Activated naive CD8-positive, alpha-beta T cell treated with anti-CD3 and anti-CD28 coated beads, Interleukin-2, amount 50 U/mL, for 24 hours (primary cell): ENCODE measurements at regions not wholly inside any gene's neighbourhood (a gene's known extent, or its start where the extent isn't known, plus 50 kb on each side); places are given as distances from the start of the nearest gene placed in this dataset.

ENCODE experiments used
- ATAC-seq: fragments of 150-1000 bp; cut with Tn5 transposase; one replicate; pipeline ENCODE4 v1.10.0; 2021
- DNase-seq: peaks from one replicate; pipeline ENCODE4 v3.0.0; 2021
- H3K27ac Mint-ChIP-seq: one replicate; pipeline ENCODE4 v1.8.0; 2021; ENCODE audit warnings: mild to moderate bottlenecking, mixed read lengths
- H3K27me3 Mint-ChIP-seq: one replicate; pipeline ENCODE4 v1.8.0; 2021; ENCODE audit warnings: mixed read lengths
- H3K36me3 Mint-ChIP-seq: one replicate; pipeline ENCODE4 v1.8.0; 2021; ENCODE audit warnings: low read depth, mixed read lengths
- H3K4me1 Mint-ChIP-seq: one replicate; pipeline ENCODE4 v1.8.0; 2021; ENCODE audit warnings: mixed read lengths
- H3K4me3 Mint-ChIP-seq: one replicate; pipeline ENCODE4 v1.8.0; 2021; ENCODE audit warnings: mild to moderate bottlenecking, moderate library complexity, mixed read lengths
- H3K9me3 Mint-ChIP-seq: one replicate; pipeline ENCODE4 v1.8.0; 2021; ENCODE audit warnings: mixed read lengths

DNA sequence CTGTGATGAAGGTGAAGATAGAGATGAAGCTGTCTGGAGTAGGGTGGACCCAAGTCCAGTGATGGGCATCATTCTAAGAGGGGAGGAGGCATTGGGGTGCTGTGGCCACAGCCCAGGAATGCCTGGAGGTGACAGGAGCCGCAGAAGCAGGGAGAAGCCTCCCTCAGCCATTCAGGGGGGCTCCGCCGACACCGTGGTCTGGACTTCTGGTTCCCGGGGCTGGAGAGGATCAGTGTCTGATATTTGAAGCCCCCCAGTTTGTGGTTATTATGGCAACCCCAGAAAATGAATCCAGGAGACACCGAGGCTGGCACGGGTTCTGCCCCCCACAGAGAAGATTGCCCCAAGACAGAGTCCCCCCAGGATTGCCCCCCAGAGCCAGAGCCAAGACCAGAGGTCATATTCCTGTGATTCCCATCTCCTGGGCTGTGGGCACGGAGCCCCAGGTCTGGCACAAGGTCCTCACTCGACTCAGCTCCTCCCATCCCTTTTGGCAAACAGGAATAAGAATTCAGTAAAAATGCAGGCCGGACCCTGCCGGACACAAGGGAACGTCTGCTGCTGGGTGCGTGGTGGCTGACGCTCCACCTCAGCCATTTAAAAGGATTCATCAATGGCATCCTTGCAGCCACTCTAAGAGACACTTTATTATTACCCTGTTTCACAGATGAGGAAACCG, 116.6 kb downstream of the CPZ start:
- Mint-ChIP-seq H3K4me3 (no peak overlapping the region), H3K27me3 (peaks cover 3% of the 10 kb centered on the region), H3K9me3 (peaks cover 21% of the 10 kb centered on the region), H3K36me3 (no peaks in the 10 kb centered on the region), H3K27ac (no peak overlapping the region), H3K4me1 (no peaks in the 10 kb centered on the region)
- ATAC-seq (no peak), DNase-seq (no peak)

DNA sequence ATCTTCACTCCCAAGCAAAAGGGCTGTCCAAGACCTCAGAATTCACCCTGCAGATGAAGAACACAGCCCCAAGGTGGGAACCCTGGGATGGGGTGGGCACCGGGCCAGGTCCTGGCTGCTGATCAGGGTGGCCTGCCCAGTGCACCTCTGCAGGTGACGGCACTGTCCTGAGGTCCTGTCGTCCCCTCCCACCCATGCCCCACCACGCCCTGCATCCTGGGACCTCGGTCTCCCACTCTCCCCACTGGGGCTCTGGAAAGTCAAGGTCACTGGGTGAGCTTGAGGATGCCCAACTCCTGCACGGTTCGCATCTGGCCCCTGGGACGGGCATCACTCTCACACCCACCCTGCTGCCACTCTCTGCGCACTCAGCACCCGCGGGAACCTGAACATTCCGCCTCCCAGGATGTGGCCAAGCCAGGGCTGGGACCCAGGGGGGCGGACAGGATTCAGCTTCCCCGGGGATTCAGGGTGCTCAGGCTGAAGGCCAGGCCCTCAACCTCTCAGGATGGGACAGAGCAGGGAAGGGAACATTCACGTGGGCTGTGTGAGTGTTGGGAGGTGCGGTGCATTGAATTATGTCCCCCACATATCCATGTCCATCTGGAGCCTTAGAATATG, 115.9 kb downstream of the CPZ start:
- Mint-ChIP-seq H3K36me3 (no peaks in the 10 kb centered on the region), H3K27me3 (peaks cover 3% of the 10 kb centered on the region), H3K4me1 (no peaks in the 10 kb centered on the region), H3K9me3 (peaks cover 19% of the 10 kb centered on the region), H3K4me3 (no peak overlapping the region), H3K27ac (no peak overlapping the region)
- ATAC-seq, result no peak
- no peak for DNase-seq

DNA sequence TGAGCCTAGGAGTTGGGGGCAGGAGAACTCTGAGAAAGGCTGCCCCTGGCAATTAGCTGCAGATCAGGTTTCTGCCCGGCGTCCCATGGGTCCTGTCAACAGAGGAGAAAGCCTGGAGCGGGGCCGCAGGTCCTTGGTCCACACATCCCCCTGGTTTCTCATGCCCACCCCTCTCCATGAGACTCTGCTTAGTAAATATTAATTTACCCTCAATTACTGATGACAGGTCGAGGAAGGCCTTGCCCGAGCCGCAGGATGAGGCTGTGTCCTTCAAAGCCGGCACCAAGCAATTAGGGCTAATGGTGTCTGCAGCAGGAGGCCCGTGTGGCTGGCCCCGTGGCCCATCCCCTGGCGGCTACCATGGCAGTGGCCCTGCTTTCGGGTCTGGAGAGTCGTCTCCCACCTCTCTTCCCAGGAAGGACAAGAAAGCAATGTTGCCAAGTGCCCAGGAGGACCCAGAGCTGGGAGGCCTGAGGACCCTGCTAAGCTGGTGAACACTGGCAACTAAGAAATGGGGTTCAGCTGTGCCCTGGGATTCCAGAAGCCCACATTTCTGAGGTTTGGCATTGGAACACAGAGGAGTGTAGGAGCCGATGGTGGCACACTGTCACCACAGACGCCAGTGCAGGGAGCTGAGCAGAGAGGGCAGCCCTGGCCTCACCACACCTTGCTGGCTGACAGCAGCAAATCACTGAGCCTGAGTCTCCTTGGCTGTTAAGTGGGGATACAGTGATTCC, 114.6 kb downstream of the CPZ start:
- Mint-ChIP-seq H3K9me3 (peaks cover 6% of the 10 kb centered on the region), H3K4me3 (no peak overlapping the region), H3K27ac (no peak overlapping the region), H3K36me3 (no peaks in the 10 kb centered on the region), H3K27me3 (peaks cover 3% of the 10 kb centered on the region), H3K4me1 (no peaks in the 10 kb centered on the region)
- ATAC-seq (no peak), DNase-seq (no peak)

DNA sequence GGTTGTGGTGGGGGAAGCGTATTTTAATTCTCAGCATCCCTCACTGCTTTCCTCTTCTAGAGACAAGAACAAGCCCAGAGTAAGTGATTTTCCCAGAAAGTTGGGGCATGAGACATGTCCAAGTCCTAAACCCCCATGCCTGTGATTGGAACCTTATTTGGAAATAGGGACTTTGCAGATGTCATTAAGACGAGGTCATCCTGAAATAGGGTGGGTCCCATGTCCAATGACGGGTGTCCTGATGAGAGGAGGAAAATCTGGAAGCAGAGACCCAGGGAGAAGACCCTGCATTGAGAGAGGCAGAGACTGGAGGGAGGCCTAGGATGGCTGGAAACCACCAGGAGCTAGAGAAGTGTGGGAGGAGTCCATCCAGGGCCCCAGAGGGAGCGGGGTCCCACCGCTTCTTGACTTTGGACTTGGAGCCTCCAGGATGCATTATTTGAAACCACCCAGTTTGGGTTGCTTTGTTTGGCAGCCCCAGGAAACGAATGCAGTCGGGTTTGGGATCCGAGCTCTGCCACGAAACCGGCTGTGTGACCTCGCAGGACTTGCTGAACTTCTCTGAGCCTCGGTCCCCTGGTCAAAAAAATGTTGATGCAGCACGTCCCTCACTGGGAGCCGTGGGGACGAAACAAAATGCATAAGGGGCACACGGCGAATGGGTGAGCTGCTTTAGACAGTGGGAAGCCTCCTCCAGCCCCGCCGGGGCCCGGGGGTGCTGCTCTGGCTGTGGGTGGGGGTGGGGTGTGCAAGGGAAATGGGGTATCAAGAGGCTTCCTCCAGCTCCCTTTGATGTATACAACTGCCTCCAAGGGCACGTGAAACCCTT, 113.9 kb downstream of the CPZ start:
- Mint-ChIP-seq H3K4me1 (no peaks in the 10 kb centered on the region), H3K4me3 (no peak overlapping the region), H3K27me3 (peaks cover 3% of the 10 kb centered on the region), H3K36me3 (no peaks in the 10 kb centered on the region), H3K27ac (no peak overlapping the region), H3K9me3 (peaks cover 6% of the 10 kb centered on the region)
- DNase-seq (no peak), ATAC-seq (no peak)

DNA sequence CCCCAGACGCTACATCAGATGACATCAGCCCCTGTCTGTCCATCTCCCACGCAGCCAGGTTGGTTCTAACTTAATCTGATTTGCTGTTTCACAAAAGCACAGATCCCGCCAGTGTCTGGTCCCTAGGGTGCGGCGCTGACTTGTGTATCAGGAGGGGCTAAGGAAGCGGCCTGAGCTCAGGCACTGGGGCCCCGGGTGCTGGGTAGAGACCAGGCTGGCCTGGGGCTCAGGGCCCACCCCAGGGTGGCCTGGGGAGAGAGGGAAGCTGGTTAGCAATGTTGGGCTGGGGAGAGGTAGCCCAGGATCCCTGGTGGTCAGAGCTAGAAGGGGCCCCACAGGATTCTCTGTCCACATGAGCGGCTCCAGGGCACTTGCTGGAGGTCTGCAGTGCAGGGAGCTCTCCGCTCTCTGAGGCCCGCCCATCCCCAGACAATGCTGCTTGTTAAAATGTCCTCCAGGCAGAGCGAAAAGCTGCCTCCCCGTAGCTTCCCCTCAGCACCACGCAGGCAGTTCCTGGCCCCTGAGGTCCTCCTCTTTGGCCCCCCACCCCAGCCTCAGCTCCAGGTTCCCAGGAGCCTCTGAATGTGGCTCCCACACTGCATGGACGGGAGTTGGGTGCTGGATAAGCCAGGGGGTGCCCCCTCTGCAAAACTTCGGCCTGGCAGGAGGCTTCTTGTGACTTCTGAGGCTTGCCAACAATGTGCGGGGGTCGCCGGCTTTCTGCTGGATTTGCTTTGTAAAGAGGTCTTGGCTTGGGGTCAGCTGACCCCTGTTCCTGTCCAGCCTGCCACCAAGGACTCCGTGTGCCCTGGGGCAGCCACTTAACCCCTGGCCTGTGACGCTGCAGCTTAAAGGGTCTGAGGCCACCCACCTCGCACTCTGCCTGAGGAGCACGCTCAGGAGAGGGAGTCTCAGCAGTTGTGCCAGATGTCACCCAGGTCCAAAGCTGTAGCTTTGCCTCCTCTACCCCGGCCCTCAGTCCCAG, 112.9 kb downstream of the CPZ start:
- Mint-ChIP-seq H3K4me1 (no peaks in the 10 kb centered on the region), H3K4me3 (no peak overlapping the region), H3K27me3 (peaks cover 3% of the 10 kb centered on the region), H3K27ac (no peak overlapping the region), H3K36me3 (no peaks in the 10 kb centered on the region), H3K9me3 (no peaks in the 10 kb centered on the region)
- ATAC-seq (no peak), DNase-seq (no peak)

DNA sequence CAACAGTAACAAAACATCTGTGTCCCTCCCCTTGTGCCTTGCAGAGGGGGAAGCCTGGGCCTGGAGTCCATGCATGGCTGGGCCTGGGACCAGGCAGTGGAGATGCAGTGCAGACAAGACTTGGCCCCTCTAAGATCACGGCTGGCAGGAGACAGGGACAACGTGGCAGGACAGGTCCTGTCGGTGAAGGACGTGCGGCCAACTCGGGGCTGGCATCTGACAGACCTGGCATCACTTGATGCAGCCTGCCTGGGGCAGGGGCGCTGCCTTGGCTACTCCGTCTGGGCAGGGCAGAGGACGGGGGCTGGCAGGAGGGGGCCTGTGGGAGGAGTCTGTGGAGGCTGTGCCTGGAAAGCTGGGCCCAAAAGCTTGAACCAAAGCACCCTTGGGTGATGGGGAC, 112.1 kb downstream of the CPZ start:
- no peaks in the 10 kb centered on the region for H3K9me3 Mint-ChIP-seq
- H3K36me3 Mint-ChIP-seq, result no peaks in the 10 kb centered on the region
- no peaks in the 10 kb centered on the region for H3K4me1 Mint-ChIP-seq
- DNase-seq (no peak), ATAC-seq (no peak)
- H3K4me3 Mint-ChIP-seq, result no peak overlapping the region
- peaks cover 3% of the 10 kb centered on the region for H3K27me3 Mint-ChIP-seq
- no peak overlapping the region for H3K27ac Mint-ChIP-seq

DNA sequence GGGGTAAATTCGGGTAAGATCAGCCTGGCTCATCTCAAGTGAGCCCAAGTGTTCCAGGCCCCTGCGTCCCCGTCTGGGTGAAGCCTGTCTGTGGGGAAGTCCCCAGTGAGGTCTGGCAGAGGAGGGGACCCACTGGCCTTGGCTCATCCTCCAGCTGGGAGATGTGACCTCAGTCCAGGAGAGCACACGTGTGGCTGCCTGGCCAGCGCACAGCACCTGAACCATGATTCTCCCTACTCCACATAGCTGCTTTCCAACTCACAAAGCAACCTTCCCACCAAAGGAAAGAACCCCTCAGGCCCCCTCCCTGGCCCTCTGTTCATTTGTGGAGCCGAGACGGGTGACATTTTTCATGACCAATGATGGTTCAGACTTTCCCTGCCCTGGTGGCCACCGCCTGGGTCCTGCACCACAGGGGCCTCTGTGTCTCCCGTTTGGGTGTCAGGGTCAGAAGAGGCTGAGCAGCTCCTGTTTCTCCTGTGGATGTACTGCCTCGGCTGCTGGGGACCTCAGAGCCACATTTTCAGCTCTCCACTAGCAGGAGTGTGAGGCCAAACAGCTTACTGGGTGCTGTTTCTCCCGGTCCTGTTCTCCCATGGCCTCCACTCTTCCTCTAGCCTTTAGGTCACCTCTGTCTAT, 111.4 kb downstream of the CPZ start:
- no peaks in the 10 kb centered on the region for H3K9me3 Mint-ChIP-seq
- H3K27me3 Mint-ChIP-seq, result peaks cover 3% of the 10 kb centered on the region
- DNase-seq (no peak), ATAC-seq (no peak)
- H3K27ac Mint-ChIP-seq, result no peak overlapping the region
- no peaks in the 10 kb centered on the region for H3K36me3 Mint-ChIP-seq
- H3K4me3 Mint-ChIP-seq, result no peak overlapping the region
- H3K4me1 Mint-ChIP-seq, result no peaks in the 10 kb centered on the region

DNA sequence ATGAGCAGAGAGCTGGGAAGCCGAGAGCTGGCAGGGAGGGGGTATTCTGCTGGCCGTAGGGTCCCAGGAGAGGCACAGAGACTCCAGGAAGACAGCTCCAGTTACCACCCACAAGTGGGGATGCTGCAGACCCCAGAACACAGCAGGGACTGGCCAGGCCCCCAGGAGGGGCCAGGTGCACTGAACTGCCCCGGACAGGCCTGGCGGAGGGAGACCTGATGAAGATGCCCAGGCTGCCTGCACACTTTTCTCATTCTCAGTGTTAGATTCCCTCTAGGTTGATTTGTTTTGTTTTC, 110.8 kb downstream of the CPZ start:
- H3K4me3 Mint-ChIP-seq, result no peak overlapping the region
- ATAC-seq, result no peak
- H3K36me3 Mint-ChIP-seq, result no peaks in the 10 kb centered on the region

DNA sequence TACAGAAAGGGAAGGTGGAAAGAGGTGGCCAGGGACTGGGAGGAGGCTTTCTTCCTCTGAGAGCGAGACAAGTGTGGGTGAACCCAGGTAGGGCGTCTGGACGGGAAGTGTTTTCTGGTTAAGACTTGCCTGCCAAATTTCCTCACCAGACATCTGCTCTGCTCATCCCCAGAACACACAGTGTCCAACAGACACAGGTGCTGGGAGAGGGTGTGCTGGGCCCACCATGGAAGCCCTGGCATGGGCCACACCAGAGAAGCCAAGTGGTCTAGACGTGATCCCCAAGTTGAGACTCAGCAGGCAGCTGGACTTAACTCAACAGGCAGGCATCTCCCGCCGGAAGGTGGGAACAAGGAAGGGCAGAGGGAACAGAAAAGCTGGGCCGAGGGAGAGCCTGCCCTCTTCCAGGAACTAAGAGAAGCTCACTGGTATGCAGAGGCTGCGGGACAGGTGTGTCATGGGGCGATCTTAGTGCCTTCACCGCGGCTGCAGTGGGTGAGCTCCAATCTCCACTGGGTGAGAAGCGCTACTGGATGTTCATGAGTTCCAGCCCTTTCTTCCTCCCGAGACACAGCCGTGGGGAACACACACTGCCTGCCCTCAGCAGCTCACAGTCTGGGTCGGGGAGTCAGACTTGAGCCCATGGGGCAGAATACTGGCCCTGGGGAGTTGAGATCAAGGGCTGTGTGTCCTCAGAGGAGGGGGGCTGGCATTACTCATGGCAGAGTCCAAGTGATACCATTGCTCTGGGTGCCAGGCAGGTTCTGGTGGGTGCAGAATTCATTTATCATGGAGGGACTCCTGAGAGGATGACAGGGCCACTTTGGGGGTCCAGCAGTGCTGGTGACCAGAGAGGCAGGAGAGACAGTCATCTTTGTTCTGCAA, 110.2 kb downstream of the CPZ start:
- peaks cover 3% of the 10 kb centered on the region for H3K27me3 Mint-ChIP-seq
- H3K4me3 Mint-ChIP-seq, result no peak overlapping the region
- no peak overlapping the region for H3K27ac Mint-ChIP-seq
- H3K36me3 Mint-ChIP-seq, result no peaks in the 10 kb centered on the region
- H3K4me1 Mint-ChIP-seq, result no peaks in the 10 kb centered on the region
- DNase-seq, result no peak
- no peaks in the 10 kb centered on the region for H3K9me3 Mint-ChIP-seq
- ATAC-seq, result no peak

More for the DNA sequence above, 110.8 kb downstream of the CPZ start:
- Mint-ChIP-seq H3K9me3 (no peaks in the 10 kb centered on the region), H3K4me1 (no peaks in the 10 kb centered on the region), H3K27ac (no peak overlapping the region), H3K27me3 (peaks cover 3% of the 10 kb centered on the region)
- DNase-seq, result no peak

DNA sequence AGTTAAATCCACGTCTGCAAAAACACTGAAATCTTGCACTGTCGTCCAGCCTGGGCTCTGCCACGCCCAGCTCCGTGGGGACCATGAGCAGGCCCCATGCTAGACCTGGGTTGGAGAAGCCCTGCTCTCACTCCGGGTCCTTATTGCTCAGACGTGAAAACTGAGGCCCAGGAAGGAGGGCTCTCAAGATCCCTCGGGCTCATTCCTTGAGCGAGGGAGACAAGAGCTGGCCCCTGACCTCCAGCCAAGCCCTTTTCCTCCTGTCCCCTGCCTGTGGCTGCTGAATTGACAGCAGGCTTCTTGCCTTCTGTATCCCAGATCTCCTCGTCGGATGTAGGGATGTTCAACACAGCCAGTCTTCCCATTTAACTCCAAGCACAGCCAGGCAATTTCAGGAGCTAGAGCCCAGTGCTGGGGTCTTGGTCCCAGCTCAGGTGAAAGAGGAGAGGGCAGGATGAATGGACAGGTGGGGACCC, 109.5 kb downstream of the CPZ start:
- Mint-ChIP-seq H3K9me3 (no peaks in the 10 kb centered on the region), H3K4me1 (no peaks in the 10 kb centered on the region), H3K36me3 (no peaks in the 10 kb centered on the region), H3K27ac (no peak overlapping the region), H3K4me3 (no peak overlapping the region), H3K27me3 (peaks cover 3% of the 10 kb centered on the region)
- ATAC-seq (no peak), DNase-seq (no peak)

DNA sequence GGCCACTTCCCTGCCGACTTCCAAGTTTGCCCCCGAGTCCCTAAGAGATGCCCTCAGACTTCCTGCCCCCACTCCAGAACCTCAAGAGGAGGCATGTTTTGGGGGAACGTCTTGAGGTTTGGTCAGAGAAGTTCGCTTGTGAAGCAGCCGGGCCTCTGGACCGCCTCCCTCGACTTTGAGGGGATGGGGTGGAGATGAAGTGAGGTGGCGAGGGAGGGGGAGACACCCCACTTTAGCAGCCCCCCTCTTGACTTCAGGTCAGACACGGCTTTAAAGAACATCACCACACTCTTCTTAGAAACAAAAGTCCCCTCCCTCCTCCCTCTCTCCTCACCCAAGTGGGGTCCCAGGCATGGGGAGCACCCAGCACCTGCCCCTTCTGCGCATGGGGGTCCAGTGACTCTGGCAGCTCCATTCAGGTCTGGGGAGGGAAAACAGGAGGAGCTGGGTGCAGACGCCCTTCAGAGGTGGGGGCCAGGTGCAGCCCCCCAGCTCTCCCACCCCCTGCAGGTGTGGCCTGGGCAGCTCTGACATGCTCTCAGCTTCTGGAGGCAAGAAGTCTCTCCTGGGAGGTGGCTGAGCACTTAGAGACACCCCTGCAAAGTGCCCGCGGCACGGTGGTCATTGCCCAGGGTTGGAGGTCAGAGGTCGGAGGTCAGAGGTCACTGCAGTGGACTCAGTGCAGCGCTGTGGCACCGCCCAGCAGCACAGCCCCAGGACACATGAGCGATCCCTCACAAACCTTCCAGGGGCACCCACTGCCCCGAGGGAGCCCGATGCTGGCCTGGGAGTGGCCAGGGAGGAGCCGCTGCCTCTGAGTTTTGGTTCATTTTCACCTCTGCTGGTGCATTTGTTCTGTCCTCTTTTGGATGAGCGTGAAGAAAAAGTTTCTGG, 108.8 kb downstream of the CPZ start:
- ATAC-seq (no peak), DNase-seq (no peak)
- no peak overlapping the region for H3K27ac Mint-ChIP-seq
- H3K27me3 Mint-ChIP-seq, result peaks cover 6% of the 10 kb centered on the region
- no peaks in the 10 kb centered on the region for H3K9me3 Mint-ChIP-seq
- H3K4me3 Mint-ChIP-seq, result no peak overlapping the region
- H3K4me1 Mint-ChIP-seq, result no peaks in the 10 kb centered on the region
- H3K36me3 Mint-ChIP-seq, result no peaks in the 10 kb centered on the region

DNA sequence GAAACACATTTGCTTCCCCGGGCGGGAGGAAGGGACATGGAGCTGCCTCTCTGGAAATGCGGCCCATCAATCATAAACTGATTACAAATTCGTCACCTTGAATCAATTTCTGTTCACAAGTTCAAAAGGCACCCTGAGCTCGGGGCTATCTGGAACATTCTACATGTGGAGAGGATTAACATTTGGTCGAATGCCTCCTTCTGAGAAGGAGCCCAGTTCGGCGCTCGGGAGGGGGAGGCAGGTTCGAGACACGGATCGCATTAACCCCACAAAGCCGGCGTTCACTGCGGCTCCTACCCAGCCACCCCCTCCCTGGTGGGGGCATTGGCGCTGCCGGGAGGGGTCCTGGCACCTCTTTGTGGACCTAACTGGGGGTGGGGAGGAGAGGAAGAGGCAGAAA, 108.0 kb downstream of the CPZ start:
- Mint-ChIP-seq H3K4me3 (no peak overlapping the region), H3K27me3 (peaks cover 6% of the 10 kb centered on the region), H3K36me3 (no peaks in the 10 kb centered on the region), H3K27ac (no peak overlapping the region), H3K9me3 (no peaks in the 10 kb centered on the region), H3K4me1 (no peaks in the 10 kb centered on the region)
- no peak for ATAC-seq
- DNase-seq, result no peak
